NT2/D1 (cell line): ENCODE measurements at regions not wholly inside any gene's neighbourhood (a gene's known extent, or its start where the extent isn't known, plus 50 kb on each side); places are given as distances from the start of the nearest gene placed in this dataset.

Experiments used
- SUZ12 ChIP-seq: IDR thresholded peaks from 2 replicates; pipeline ENCODE4 v1.6.1; 2011; ENCODE audit not compliant: insufficient read length, insufficient read depth; ENCODE audit errors: extremely low read depth
- YY1 ChIP-seq: IDR thresholded peaks from 2 replicates; pipeline ENCODE4 v1.6.1; 2011; ENCODE audit not compliant: insufficient read length, insufficient read depth

GRCh38 chr15:29945943-29946596, 123.8 kb upstream of the TJP1 start:
- TF ChIP-seq SUZ12: no peak
- no peak for TF ChIP-seq YY1
